OCI-LY7 (cell line): ENCODE measurements at regions not wholly inside any gene's neighbourhood (a gene's known extent, or its start where the extent isn't known, plus 50 kb on each side); places are given as distances from the start of the nearest gene placed in this dataset.

Experiments
- BruUV-seq: library from RNA; stranded (reverse); fragments of 400-500 nt; replicated peaks from 2 replicates; lab custom pipeline; 2021; lab: Mats Ljungman, UMichigan
- CTCF ChIA-PET: fragments of 300-600 bp; sonication (Branson Sonifier 250); formaldehyde crosslinking; loops from one replicate; lab custom pipeline; 2022; ENCODE audit warnings: antibody characterized with exemption; ENCODE audit not compliant: unreplicated experiment; lab: Charles Lee
- POLR2A ChIA-PET: fragments of 300-600 bp; sonication (Branson Sonifier 250); formaldehyde crosslinking; loops from one replicate; lab custom pipeline; 2022; ENCODE audit warnings: antibody characterized with exemption; lab: Charles Lee
- DNase-seq: peaks from one replicate; pipeline ENCODE4 v3.0.0-alpha.2; 2015; ENCODE audit warnings: low spot score
- H2AFZ ChIP-seq: fragments of 200-600 bp; sonication (generic), shearing (Covaris generic); 2 replicates; pipeline ENCODE4 v1.6.1; 2014; ENCODE audit warnings: mild to moderate bottlenecking, antibody characterized with exemption, low read length, moderate library complexity
- H3K27ac ChIP-seq: fragments of 200-600 bp; sonication (generic); 2 replicates; pipeline ENCODE4 v1.5.1; 2014; ENCODE audit warnings: mixed run types, low read depth, mild to moderate bottlenecking, moderate library complexity, low read length, inconsistent platforms; ENCODE audit not compliant: poor library complexity, severe bottlenecking
- H3K36me3 ChIP-seq: fragments of 200-600 bp; sonication (generic); 2 replicates; pipeline ENCODE4 v1.6.1; 2014; ENCODE audit warnings: mild to moderate bottlenecking, antibody characterized with exemption, low read length, moderate library complexity, mixed read lengths; ENCODE audit not compliant: insufficient read depth
- H3K4me1 ChIP-seq: fragments of 200-600 bp; sonication (generic); 2 replicates; pipeline ENCODE4 v1.5.1; 2014; ENCODE audit warnings: mild to moderate bottlenecking, low read length; ENCODE audit not compliant: insufficient read depth, poor library complexity, severe bottlenecking
- H3K4me2 ChIP-seq: fragments of 200-600 bp; sonication (generic); 2 replicates; pipeline ENCODE4 v1.6.1; 2014; ENCODE audit warnings: mild to moderate bottlenecking, low read length
- H3K4me3 ChIP-seq: fragments of 200-600 bp; sonication (generic); 2 replicates; pipeline ENCODE4 v1.5.1; 2014; ENCODE audit warnings: mild to moderate bottlenecking, low read depth, low read length; ENCODE audit not compliant: poor library complexity, severe bottlenecking
- H3K79me2 ChIP-seq: fragments of 200-600 bp; sonication (generic); 2 replicates; pipeline ENCODE4 v1.6.1; 2016; ENCODE audit warnings: low read depth, mild to moderate bottlenecking, low read length, moderate library complexity, mixed read lengths; ENCODE audit not compliant: insufficient read depth
- H3K9me2 ChIP-seq: fragments of 200-600 bp; sonication (generic); 2 replicates; pipeline ENCODE4 v1.6.1; 2016; ENCODE audit warnings: mild to moderate bottlenecking, low read length, mixed read lengths; ENCODE audit not compliant: insufficient read depth
- H3K9me3 ChIP-seq: fragments of 200-600 bp; sonication (generic); 2 replicates; pipeline ENCODE4 v1.6.1; 2014; ENCODE audit warnings: mild to moderate bottlenecking, mixed run types, low read length, mixed read lengths
- H4K20me1 ChIP-seq: fragments of 200-600 bp; sonication (generic); 2 replicates; pipeline ENCODE4 v1.6.1; 2014; ENCODE audit warnings: mild to moderate bottlenecking, antibody characterized with exemption, low read length, moderate library complexity, mixed read lengths; ENCODE audit not compliant: insufficient read depth
- EZH2phosphoT487 ChIP-seq: fragments of 200-600 bp; sonication (generic); IDR thresholded peaks from 2 replicates; pipeline ENCODE4 v1.6.1; 2018; ENCODE audit warnings: low read depth, borderline replicate concordance, mild to moderate bottlenecking, mixed run types, antibody characterized with exemption, low read length, moderate library complexity, mixed read lengths
- intact Hi-C: fragments of 100-400 bp; cut with micrococcal nuclease; formaldehyde crosslinking; loops from one replicate; pipeline ENCODE4 v1.10.0; 2022; ENCODE audit not compliant: unreplicated experiment
- TF ChIP-seq, protein P1 (sequence below): fragments of 200-600 bp; sonication (generic); conservative IDR thresholded peaks from 2 replicates; pipeline ENCODE4 v1.5.1; 2014; ENCODE audit warnings: mild to moderate bottlenecking, antibody characterized with exemption, low read length, moderate library complexity, mixed read lengths

- no peaks in the 10 kb centered on the region for H4K20me1 ChIP-seq
- no peak for DNase-seq
- no peak overlapping the region for H3K4me3 ChIP-seq
- BruUV-seq, result no TSS peak
- no peak overlapping the region for H3K4me2 ChIP-seq
- H3K4me1 ChIP-seq, result peaks cover 8% of the 10 kb centered on the region
- H3K79me2 ChIP-seq, result no peaks in the 10 kb centered on the region
- POLR2A ChIA-PET, result interaction anchor here (0.6 kb wide), 1 partner anchor 10 kb away, joined by 3 read pairs; no protein-coding TSS in a partner anchor
- H2AFZ ChIP-seq, result no peak overlapping the region
- no peaks in the 10 kb centered on the region for H3K9me2 ChIP-seq
- H3K36me3 ChIP-seq, result no peaks in the 10 kb centered on the region
- intact Hi-C loops, result no loop called here
- TF ChIP-seq EZH2phosphoT487, result no peak
- TF ChIP-seq, protein P1, sequence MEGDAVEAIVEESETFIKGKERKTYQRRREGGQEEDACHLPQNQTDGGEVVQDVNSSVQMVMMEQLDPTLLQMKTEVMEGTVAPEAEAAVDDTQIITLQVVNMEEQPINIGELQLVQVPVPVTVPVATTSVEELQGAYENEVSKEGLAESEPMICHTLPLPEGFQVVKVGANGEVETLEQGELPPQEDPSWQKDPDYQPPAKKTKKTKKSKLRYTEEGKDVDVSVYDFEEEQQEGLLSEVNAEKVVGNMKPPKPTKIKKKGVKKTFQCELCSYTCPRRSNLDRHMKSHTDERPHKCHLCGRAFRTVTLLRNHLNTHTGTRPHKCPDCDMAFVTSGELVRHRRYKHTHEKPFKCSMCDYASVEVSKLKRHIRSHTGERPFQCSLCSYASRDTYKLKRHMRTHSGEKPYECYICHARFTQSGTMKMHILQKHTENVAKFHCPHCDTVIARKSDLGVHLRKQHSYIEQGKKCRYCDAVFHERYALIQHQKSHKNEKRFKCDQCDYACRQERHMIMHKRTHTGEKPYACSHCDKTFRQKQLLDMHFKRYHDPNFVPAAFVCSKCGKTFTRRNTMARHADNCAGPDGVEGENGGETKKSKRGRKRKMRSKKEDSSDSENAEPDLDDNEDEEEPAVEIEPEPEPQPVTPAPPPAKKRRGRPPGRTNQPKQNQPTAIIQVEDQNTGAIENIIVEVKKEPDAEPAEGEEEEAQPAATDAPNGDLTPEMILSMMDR, result no peak
- CTCF ChIA-PET, result no interaction called here
- H3K9me3 ChIP-seq, result no peaks in the 10 kb centered on the region
- no peak overlapping the region for H3K27ac ChIP-seq
Observed at GRCh38 chr17:77837917-77838316, 120.6 kb upstream of the TNRC6C start.

DNA sequence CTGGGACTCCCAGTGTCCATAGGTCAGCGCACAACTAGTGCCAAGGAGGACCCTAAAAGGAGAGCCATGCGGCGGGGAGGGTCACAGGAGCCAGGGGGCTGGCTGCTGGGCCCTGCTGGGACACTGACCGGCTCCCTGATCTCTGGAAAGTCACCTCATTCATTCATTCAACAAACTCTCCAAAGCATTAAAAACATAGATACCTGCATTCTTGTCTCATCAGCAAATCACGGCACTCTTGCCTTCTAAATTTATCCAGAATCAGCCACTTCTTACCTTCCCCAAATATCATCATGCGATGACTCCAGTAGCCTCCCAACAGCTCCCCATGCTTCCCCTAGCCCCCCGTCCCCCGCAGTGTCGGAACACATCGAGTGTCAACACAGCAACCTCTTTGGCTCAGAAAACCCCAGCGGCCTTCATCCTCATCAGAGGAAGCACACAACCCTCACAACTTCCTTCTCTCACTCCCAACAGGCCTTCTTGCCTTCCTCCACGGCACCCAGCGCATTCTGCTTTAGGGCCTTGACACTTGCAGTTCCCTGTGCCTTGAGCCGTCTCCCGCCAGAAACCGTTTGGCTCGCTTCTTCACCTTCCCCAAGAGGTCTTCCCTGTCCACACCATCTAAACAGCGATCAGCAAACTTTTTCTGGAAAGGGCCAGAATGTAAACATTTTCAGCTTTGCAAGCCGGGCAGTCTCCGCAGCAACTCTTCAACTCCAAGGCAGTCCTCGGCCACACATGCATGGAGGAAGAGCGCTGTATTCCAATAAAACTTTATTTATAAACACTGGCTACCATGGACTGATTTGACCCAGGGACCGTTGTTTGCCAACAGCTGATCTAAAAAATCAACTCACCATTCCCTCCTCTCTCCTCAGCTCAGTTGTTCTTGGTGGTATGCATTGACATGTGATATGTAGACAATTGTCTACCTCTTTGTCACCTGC lies 119.5 kb upstream of the TNRC6C start:
- CTCF ChIA-PET, result no interaction called here
- intact Hi-C loops, result no loop called here
- Histone ChIP-seq H3K9me2 (no peaks in the 10 kb centered on the region), H3K27ac (no peak overlapping the region), H3K4me2 (no peak overlapping the region), H4K20me1 (no peaks in the 10 kb centered on the region), H3K79me2 (no peaks in the 10 kb centered on the region), H3K9me3 (no peaks in the 10 kb centered on the region), H3K4me1 (peaks cover 19% of the 10 kb centered on the region), H3K4me3 (no peak overlapping the region), H3K36me3 (no peaks in the 10 kb centered on the region), H2AFZ (no peak overlapping the region)
- TF ChIP-seq EZH2phosphoT487, result no peak
- TF ChIP-seq, protein P1, result no peak
- no peak for DNase-seq
- BruUV-seq, result no TSS peak
- POLR2A ChIA-PET, result interaction anchor here (0.6 kb wide), 1 partner anchor 9 kb away, joined by 3 read pairs; no protein-coding TSS in a partner anchor
